Ovary (tissue), 7 donors: ENCODE measurements at regions not wholly inside any gene's neighbourhood (a gene's known extent, or its start where the extent isn't known, plus 50 kb on each side); places are given as distances from the start of the nearest gene placed in this dataset.

ENCODE experiments used
- DNase-seq, 5 donors: peaks; one replicate each; pipeline ENCODE4 v3.0.0-alpha.2; 2019 to 2020
- H3K27ac ChIP-seq, 2 donors: fragments of 200-600 bp; one replicate each; pipeline versions ENCODE4 v1.5.1 to v1.8.0; 2019 to 2022
- H3K27me3 ChIP-seq: fragments of 200-600 bp; one replicate; pipeline ENCODE4 v1.8.0; 2022
- H3K36me3 ChIP-seq: fragments of 200-600 bp; sonication (generic); one replicate; pipeline ENCODE4 v1.5.1; 2019
- H3K4me1 ChIP-seq: one replicate; pipeline ENCODE4 v1.8.1; 2013; ENCODE audit warnings: mild to moderate bottlenecking, moderate library complexity; ENCODE audit not compliant: insufficient read depth
- H3K4me3 ChIP-seq: fragments of 200-600 bp; sonication (generic); one replicate; pipeline ENCODE4 v1.5.1; 2017
- H3K9me3 ChIP-seq, 2 donors: fragments of 200-600 bp in 1 of 2; sonication (generic) in 1 of 2; one replicate each; pipeline versions ENCODE4 v1.5.1 to v1.8.1; 2013 to 2019; ENCODE audit warnings: mild to moderate bottlenecking in 1 of 2, moderate library complexity in 1 of 2
- EP300 ChIP-seq: sonication (generic); formaldehyde crosslinking; IDR thresholded peaks from one replicate; pipeline ENCODE4 v1.6.1; 2017; ENCODE audit warnings: antibody characterized with exemption
- POLR2A ChIP-seq: fragments of 450-650 bp; IDR thresholded peaks from one replicate; pipeline ENCODE4 v1.6.1; 2017; ENCODE audit warnings: antibody characterized with exemption, mild to moderate bottlenecking, moderate library complexity
- WGBS, 3 donors: extraction: QIAGEN DNeasy Blood & Tissue Kit in 1 of 3; methylation state at CpG; one replicate each; pipeline versions ENCODE4 v1.1.5 to v1.1.7; 2013 to 2017; 5-methylcytosine and 5-hydroxymethylcytosine counted together
- intact Hi-C, 4 donors: fragments of 100-400 bp; cut with DNase I; formaldehyde crosslinking; loops; one replicate each; pipeline versions ENCODE4 v1.11.0 to v1.15.1; 2022 to 2023
- TF ChIP-seq, protein P1 (sequence below), 3 donors: fragments of 450-650 bp in 2 of 3; fragments of 200-600 bp in 1 of 3; IDR thresholded peaks; one replicate each; pipeline versions ENCODE4 v1.5.1 to v1.8.0; 2016 to 2022; ENCODE audit warnings: antibody characterized with exemption in 3 of 3, mild to moderate bottlenecking in 1 of 3
- donor health status: DM: no; HTN: no; CAD: no; lungs with moderate emphysema.
- donor health status: DM: no; HTN: no; CAD: no.
- donor health status: Bipolar disorder and iron deficiency.
- donor health status: DM: no; HTN: no; CAD: no.
- donor health status: DM: yes; HTN: yes; CAD: no.

DNA sequence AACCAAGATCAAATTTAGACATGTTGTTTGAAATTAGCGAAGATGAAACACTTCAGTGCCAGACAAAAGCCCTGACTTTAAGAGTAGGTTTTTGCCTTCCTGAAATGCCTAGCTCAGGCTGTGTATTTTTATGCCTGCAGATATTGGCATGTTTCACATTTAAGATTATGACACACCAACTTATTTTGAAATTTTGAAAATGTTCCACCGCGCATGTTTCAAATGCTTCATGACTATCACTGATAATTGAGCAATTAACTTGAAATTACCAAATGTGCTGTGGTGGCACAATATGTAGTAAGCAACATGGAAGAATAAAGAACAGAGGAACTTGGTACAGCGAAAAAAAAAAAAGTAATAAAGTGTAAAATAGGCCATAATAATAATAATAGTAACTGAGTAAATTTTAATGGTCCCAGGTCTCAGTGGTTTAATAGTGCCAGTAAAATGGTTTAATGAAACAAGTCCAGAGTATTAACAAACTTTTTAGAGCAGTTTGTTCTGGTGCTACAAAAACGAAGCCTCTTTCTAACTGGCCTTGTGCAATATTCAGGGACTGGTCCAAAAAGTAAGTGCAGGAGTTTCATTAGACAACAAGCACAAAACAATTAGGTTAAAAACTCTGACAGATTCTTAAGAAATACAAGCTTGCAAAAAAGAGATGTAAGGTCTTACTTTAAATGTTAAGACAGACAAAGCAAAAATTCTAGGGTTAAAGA lies 112.5 kb upstream of the SOX6 start:
- WGBS, 3 donors = 78 to 81% (median 80%) methylated on average over 5 of the region's 5 CpGs
- intact Hi-C loops = no loop called here
- H3K4me1 ChIP-seq = no peaks in the 10 kb centered on the region

DNA sequence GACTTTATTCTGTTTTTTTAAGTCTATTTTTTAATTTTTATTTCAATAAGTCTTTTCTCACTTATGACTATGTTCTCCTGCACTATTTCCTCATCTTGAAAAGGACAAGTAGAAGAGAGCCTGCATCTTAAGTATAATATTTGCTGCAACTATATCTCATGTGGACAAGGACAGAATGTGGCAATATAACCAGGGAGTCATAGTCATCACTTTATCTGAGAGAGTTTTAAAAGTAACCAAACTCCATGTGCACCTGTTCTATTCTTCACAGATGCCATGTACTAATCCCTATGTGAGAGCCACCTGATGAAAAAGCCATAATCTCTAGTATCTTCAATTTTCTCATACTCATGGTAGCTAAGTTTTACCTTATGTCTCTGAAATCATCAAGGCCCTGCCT lies 104.2 kb upstream of the SOX6 start:
- no peaks in the 10 kb centered on the region for H3K27me3 ChIP-seq
- H3K4me3 ChIP-seq = no peak overlapping the region
- no peak overlapping the region for H3K27ac ChIP-seq
- TF ChIP-seq EP300 (no peak), POLR2A (no peak)
- TF ChIP-seq, protein P1, sequence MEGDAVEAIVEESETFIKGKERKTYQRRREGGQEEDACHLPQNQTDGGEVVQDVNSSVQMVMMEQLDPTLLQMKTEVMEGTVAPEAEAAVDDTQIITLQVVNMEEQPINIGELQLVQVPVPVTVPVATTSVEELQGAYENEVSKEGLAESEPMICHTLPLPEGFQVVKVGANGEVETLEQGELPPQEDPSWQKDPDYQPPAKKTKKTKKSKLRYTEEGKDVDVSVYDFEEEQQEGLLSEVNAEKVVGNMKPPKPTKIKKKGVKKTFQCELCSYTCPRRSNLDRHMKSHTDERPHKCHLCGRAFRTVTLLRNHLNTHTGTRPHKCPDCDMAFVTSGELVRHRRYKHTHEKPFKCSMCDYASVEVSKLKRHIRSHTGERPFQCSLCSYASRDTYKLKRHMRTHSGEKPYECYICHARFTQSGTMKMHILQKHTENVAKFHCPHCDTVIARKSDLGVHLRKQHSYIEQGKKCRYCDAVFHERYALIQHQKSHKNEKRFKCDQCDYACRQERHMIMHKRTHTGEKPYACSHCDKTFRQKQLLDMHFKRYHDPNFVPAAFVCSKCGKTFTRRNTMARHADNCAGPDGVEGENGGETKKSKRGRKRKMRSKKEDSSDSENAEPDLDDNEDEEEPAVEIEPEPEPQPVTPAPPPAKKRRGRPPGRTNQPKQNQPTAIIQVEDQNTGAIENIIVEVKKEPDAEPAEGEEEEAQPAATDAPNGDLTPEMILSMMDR (IDR thresholded peaks at IDR 0.05) = no peak
- H3K36me3 ChIP-seq = no peaks in the 10 kb centered on the region
- DNase-seq = no peak
- no peaks in the 10 kb centered on the region for H3K4me1 ChIP-seq
- H3K9me3 ChIP-seq = no peaks in the 10 kb centered on the region
- intact Hi-C loops = no loop called here

More for the DNA sequence above, 112.5 kb upstream of the SOX6 start:
- no peak for DNase-seq
- no peaks in the 10 kb centered on the region for H3K9me3 ChIP-seq
- H3K27ac ChIP-seq = no peak overlapping the region
- TF ChIP-seq POLR2A (no peak), EP300 (no peak)
- TF ChIP-seq, protein P1 (IDR thresholded peaks at IDR 0.05) = no peak
- H3K4me3 ChIP-seq = no peak overlapping the region
- no peaks in the 10 kb centered on the region for H3K27me3 ChIP-seq
- H3K36me3 ChIP-seq = no peaks in the 10 kb centered on the region

DNA sequence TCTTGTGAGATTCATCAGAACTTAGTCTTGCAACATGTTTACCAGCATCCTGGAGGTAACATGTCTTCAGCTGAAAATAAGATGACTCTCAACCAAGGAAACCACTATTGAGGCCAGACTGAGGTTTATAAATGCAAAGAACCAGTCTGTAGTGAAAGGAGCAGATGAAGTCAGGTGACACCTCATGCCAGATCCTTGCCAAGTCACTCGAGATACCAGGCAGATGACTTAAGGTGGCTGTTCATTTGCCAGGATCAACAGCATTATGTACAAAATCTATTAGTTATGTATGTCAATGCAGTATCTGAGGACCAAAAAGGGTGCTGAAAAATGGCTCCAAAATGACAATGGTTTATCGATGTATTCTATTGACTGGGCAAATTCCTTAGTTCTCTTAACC lies 100.0 kb upstream of the SOX6 start:
- Histone ChIP-seq H3K36me3 (no peaks in the 10 kb centered on the region), H3K4me3 (no peak overlapping the region), H3K27me3 (no peaks in the 10 kb centered on the region), H3K27ac (no peak overlapping the region), H3K9me3 (no peaks in the 10 kb centered on the region), H3K4me1 (no peaks in the 10 kb centered on the region)
- DNase-seq = no peak
- intact Hi-C loops = no loop called here
- no peak for TF ChIP-seq EP300
- no peak for TF ChIP-seq POLR2A
- TF ChIP-seq, protein P1 (IDR thresholded peaks at IDR 0.05) = no peak
- 73 to 82% (median 75%) methylated on average over 2 of the region's 2 CpGs for WGBS, 3 donors

DNA sequence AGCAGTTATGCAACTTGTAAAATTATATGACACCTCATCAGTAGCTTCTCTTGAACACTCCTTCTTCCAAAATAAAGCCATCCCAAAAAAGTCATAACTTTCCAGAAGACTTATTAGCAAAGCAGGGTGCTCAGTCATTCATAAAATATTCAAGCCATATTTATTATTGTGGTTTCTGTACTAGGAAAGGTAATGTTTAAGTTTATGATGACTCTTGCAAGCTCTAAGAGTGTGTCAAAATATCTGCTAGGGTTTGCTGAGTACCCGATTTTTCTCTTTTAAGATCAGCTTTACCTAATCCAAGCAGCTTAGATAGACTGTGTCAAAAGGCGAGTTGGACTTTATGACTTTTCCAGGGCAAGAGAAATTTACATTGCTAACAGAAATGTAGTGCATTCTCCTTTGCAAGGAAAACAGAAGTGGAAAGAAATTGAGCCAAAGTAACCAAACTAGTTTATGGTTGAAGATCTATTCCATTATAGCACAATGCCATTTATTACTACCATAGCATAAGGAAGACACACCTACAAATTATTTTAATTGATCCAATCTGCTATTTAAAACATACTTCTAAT lies 98.0 kb upstream of the SOX6 start:
- H3K4me1 ChIP-seq = no peaks in the 10 kb centered on the region
- intact Hi-C loops = no loop called here
- WGBS, 3 donors = 64 to 79% (median 64%) methylated on average over 2 of the region's 2 CpGs

More for the DNA sequence above, 98.0 kb upstream of the SOX6 start:
- H3K9me3 ChIP-seq = no peaks in the 10 kb centered on the region
- TF ChIP-seq EP300 = no peak
- no peak for TF ChIP-seq POLR2A
- TF ChIP-seq, protein P1 (IDR thresholded peaks at IDR 0.05) = no peak
- H3K36me3 ChIP-seq = no peaks in the 10 kb centered on the region
- no peak overlapping the region for H3K4me3 ChIP-seq
- H3K27me3 ChIP-seq = no peaks in the 10 kb centered on the region
- DNase-seq = no peak
- no peak overlapping the region for H3K27ac ChIP-seq
